NAMALWA (cell line): ENCODE measurements at regions not wholly inside any gene's neighbourhood (a gene's known extent, or its start where the extent isn't known, plus 50 kb on each side); places are given as distances from the start of the nearest gene placed in this dataset.
"Not testable (repeated sequence)": the region's sequence is repeated elsewhere in the genome, so short reads cannot be mapped to it uniquely, and the experiment has no call there.

Experiments
- DNase-seq: peaks from one replicate; pipeline ENCODE4 v3.0.0-alpha.2; 2015; ENCODE audit warnings: low spot score

- DNase-seq, result peak; percentile 2
These were observed 328.1 kb downstream of the HINT1 start for GRCh38 chr5:130836729-130837649.

- not testable (repeated sequence) for DNase-seq
These were observed 347.3 kb downstream of the HINT1 start for GRCh38 chr5:130817598-130818384.

GRCh38 chr5:130815246-130815645, 349.8 kb downstream of the HINT1 start:
- no peak for DNase-seq

- no peak for DNase-seq
These were observed 356.4 kb downstream of the HINT1 start for GRCh38 chr5:130808691-130809090.

- DNase-seq, result no peak
These were observed 359.4 kb downstream of the HINT1 start for GRCh38 chr5:130805648-130806047.

- no peak for DNase-seq
These were observed 360.0 kb downstream of the HINT1 start for GRCh38 chr5:130805036-130805435.

GRCh38 chr5:130801963-130802362, 363.1 kb downstream of the HINT1 start:
- no peak for DNase-seq

- no peak for DNase-seq
These were observed 366.0 kb downstream of the HINT1 start for GRCh38 chr5:130799015-130799414.

GRCh38 chr5:130797303-130797702, 367.8 kb downstream of the HINT1 start:
- DNase-seq, result no peak

GRCh38 chr5:130796902-130797301, 368.2 kb downstream of the HINT1 start:
- DNase-seq, result no peak

- no peak for DNase-seq
These were observed 369.0 kb downstream of the HINT1 start for GRCh38 chr5:130796032-130796431.

- DNase-seq, result no peak
These were observed 370.0 kb downstream of the HINT1 start for GRCh38 chr5:130795037-130795436.

- no peak for DNase-seq
These were observed 387.3 kb downstream of the HINT1 start for GRCh38 chr5:130777794-130778193.

- DNase-seq, result no peak
These were observed 391.2 kb downstream of the HINT1 start for GRCh38 chr5:130773813-130774212.

- no peak for DNase-seq
These were observed 403.0 kb downstream of the HINT1 start for GRCh38 chr5:130762031-130762430.

- DNase-seq, result no peak
These were observed 406.0 kb downstream of the HINT1 start for GRCh38 chr5:130759061-130759460.

GRCh38 chr5:130747556-130747955, 417.5 kb downstream of the HINT1 start:
- DNase-seq, result no peak

- not testable (repeated sequence) for DNase-seq
These were observed 418.4 kb downstream of the HINT1 start for GRCh38 chr5:130746641-130747040.

- no peak for DNase-seq
These were observed 422.0 kb downstream of the HINT1 start for GRCh38 chr5:130743092-130743491.

- DNase-seq, result no peak
These were observed 424.9 kb downstream of the HINT1 start for GRCh38 chr5:130740047-130740569.

GRCh38 chr5:130731839-130732238, 433.2 kb downstream of the HINT1 start:
- no peak for DNase-seq

GRCh38 chr5:130729541-130729940, 435.5 kb downstream of the HINT1 start:
- no peak for DNase-seq

GRCh38 chr5:130727830-130728229, 437.2 kb downstream of the HINT1 start:
- no peak for DNase-seq
